HPDE6-E6E7 (cell line): ENCODE measurements at regions not wholly inside any gene's neighbourhood (a gene's known extent, or its start where the extent isn't known, plus 50 kb on each side); places are given as distances from the start of the nearest gene placed in this dataset.

Experiments used
- DNase-seq: peaks from one replicate; pipeline ENCODE4 v3.0.0; 2011; ENCODE audit warnings: missing footprints; ENCODE audit errors: extremely low spot score

GRCh38 chr4:34791209-34791608 is 1453.1 kb downstream of the ARAP2 start:
- DNase-seq, result no peak

- DNase-seq, result no peak
Observed at GRCh38 chr4:34800953-34801352, 1443.4 kb downstream of the ARAP2 start.

- peak; percentile 1 for DNase-seq
Observed at GRCh38 chr4:34814266-34814665, 1430.0 kb downstream of the ARAP2 start.

GRCh38 chr4:34824515-34824914 is 1419.8 kb downstream of the ARAP2 start:
- DNase-seq, result no peak

- DNase-seq, result no peak
Observed at GRCh38 chr4:34826660-34827059, 1417.7 kb downstream of the ARAP2 start.

GRCh38 chr4:34845926-34846325 is 1398.4 kb downstream of the ARAP2 start:
- no peak for DNase-seq

GRCh38 chr4:34850421-34850820 is 1393.9 kb downstream of the ARAP2 start:
- DNase-seq, result no peak

- no peak for DNase-seq
Observed at GRCh38 chr4:34850968-34851367, 1393.3 kb downstream of the ARAP2 start.

- no peak for DNase-seq
Observed at GRCh38 chr4:34851411-34851810, 1392.9 kb downstream of the ARAP2 start.

GRCh38 chr4:34854451-34854850 is 1389.9 kb downstream of the ARAP2 start:
- no peak for DNase-seq

GRCh38 chr4:34861666-34862065 is 1382.6 kb downstream of the ARAP2 start:
- no peak for DNase-seq

- no peak for DNase-seq
Observed at GRCh38 chr4:34878961-34879360, 1365.4 kb downstream of the ARAP2 start.

GRCh38 chr4:34880246-34880645 is 1364.1 kb downstream of the ARAP2 start:
- no peak for DNase-seq

GRCh38 chr4:34891892-34892291 is 1352.4 kb downstream of the ARAP2 start:
- DNase-seq, result no peak

- no peak for DNase-seq
Observed at GRCh38 chr4:34893382-34893781, 1350.9 kb downstream of the ARAP2 start.

- no peak for DNase-seq
Observed at GRCh38 chr4:34920032-34920431, 1324.3 kb downstream of the ARAP2 start.

- no peak for DNase-seq
Observed at GRCh38 chr4:34921391-34921790, 1322.9 kb downstream of the ARAP2 start.

- DNase-seq, result no peak
Observed at GRCh38 chr4:34922325-34922724, 1322.0 kb downstream of the ARAP2 start.

- peak; percentile 14 for DNase-seq
Observed at GRCh38 chr4:34932591-34932990, 1311.7 kb downstream of the ARAP2 start.

- DNase-seq, result no peak
Observed at GRCh38 chr4:34935739-34936138, 1308.6 kb downstream of the ARAP2 start.

GRCh38 chr4:34939073-34939472 is 1305.2 kb downstream of the ARAP2 start:
- DNase-seq, result no peak

- no peak for DNase-seq
Observed at GRCh38 chr4:34943741-34944386, 1300.5 kb downstream of the ARAP2 start.

- DNase-seq, result no peak
Observed at GRCh38 chr4:34950926-34951325, 1293.4 kb downstream of the ARAP2 start.

GRCh38 chr4:34953145-34953799 is 1291.0 kb downstream of the ARAP2 start:
- DNase-seq, result no peak
